PC-9 (cell line): ENCODE measurements at regions not wholly inside any gene's neighbourhood (a gene's known extent, or its start where the extent isn't known, plus 50 kb on each side); places are given as distances from the start of the nearest gene placed in this dataset.

Experiments
- CTCF ChIP-seq: fragments of 200-600 bp; sonication (generic); conservative IDR thresholded peaks from 2 replicates; pipeline ENCODE4 v1.6.1; 2017; ENCODE audit warnings: mixed run types, antibody characterized with exemption, mild to moderate bottlenecking, moderate library complexity
- EZH2 ChIP-seq: fragments of 200-600 bp; sonication (generic); IDR thresholded peaks from 2 replicates; pipeline ENCODE4 v1.8.0; 2017; ENCODE audit warnings: antibody characterized with exemption, low read depth

GRCh38 chr1:229971141-229971540 is 95.9 kb upstream of the GALNT2 start:
- TF ChIP-seq CTCF, result no peak
- TF ChIP-seq EZH2, result no peak
